Gastroesophageal sphincter (tissue), 4 donors: ENCODE measurements at regions not wholly inside any gene's neighbourhood (a gene's known extent, or its start where the extent isn't known, plus 50 kb on each side); places are given as distances from the start of the nearest gene placed in this dataset.

Source experiments
- ATAC-seq: fragments of 150-250 bp; one replicate; pipeline ENCODE4 v1.9.1; 2016; ENCODE audit warnings: mild to moderate bottlenecking, moderate library complexity
- H3K27ac ChIP-seq, 4 donors: fragments of 200-600 bp; sonication (generic) in 3 of 4; 1 replicate in 3 of 4; 2 replicates in 1 of 4; pipeline ENCODE4 v1.5.1; 2016 to 2019
- H3K27me3 ChIP-seq: fragments of 200-600 bp; sonication (generic); one replicate; pipeline ENCODE4 v1.5.1; 2019
- H3K36me3 ChIP-seq, 2 donors: fragments of 200-600 bp; sonication (generic); one replicate each; pipeline ENCODE4 v1.5.1; 2019; ENCODE audit warnings: control low read depth in 1 of 2
- H3K4me1 ChIP-seq, 3 donors: fragments of 200-600 bp; sonication (generic); 1 replicate in 2 of 3; 2 replicates in 1 of 3; pipeline ENCODE4 v1.5.1; 2016 to 2019; ENCODE audit warnings: control low read depth in 2 of 3
- H3K4me3 ChIP-seq, 2 donors: fragments of 200-600 bp; sonication (generic); one replicate each; pipeline ENCODE4 v1.5.1; 2019; ENCODE audit warnings: mild to moderate bottlenecking in 1 of 2, moderate library complexity in 1 of 2
- H3K9me3 ChIP-seq, 3 donors: fragments of 200-600 bp; sonication (generic); one replicate each; pipeline ENCODE4 v1.5.1; 2017 to 2019; ENCODE audit warnings: control low read depth in 2 of 3
- EP300 ChIP-seq: sonication (generic); formaldehyde crosslinking; IDR thresholded peaks from one replicate; pipeline ENCODE4 v1.6.1; 2017; ENCODE audit warnings: antibody characterized with exemption, mild to moderate bottlenecking
- POLR2A ChIP-seq, 2 donors: fragments of 450-650 bp; IDR thresholded peaks; one replicate each; pipeline ENCODE4 v1.6.1; 2017; ENCODE audit warnings: antibody characterized with exemption in 2 of 2, mild to moderate bottlenecking in 2 of 2, moderate library complexity in 1 of 2
- POLR2AphosphoS5 ChIP-seq: sonication (generic); formaldehyde crosslinking; IDR thresholded peaks from one replicate; pipeline ENCODE4 v1.6.1; 2017; ENCODE audit warnings: antibody characterized with exemption
- WGBS, 2 donors: methylation state at CpG; one replicate each; pipeline ENCODE4 v1.1.5; 2018; ENCODE audit warnings: low coverage in 1 of 2; 5-methylcytosine and 5-hydroxymethylcytosine counted together
- TF ChIP-seq, protein P1 (sequence below), 4 experiments: fragments of 200-600 bp in 2 of 4; fragments of 450-650 bp in 2 of 4; sonication (generic) in 1 of 4; IDR thresholded peaks; one replicate each; pipeline ENCODE4 v1.5.1; 2017 to 2019; ENCODE audit warnings: antibody characterized with exemption in 4 of 4, mild to moderate bottlenecking in 2 of 4, moderate library complexity in 2 of 4

DNA sequence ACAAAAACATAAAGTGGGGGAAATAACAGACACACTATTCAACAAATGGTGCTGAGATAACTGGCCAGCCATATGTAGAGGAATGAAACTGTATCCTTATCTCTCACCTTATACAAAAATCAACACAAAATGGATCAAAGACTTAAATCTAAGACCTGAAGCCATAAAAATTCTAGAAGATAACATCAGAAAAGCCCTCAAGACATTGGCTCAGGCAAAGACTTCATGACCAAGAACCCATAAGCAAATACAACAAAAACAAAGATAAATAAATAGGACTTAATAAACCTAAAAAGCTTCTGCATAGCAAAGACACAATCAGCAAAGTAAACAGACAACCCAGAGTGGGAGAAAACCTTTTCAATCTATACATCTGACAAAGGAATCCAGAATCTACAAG, 278.9 kb downstream of the PIK3C3 start:
- no peaks in the 10 kb centered on the region for H3K9me3 ChIP-seq
- no peak overlapping the region for H3K27ac ChIP-seq
- no peaks in the 10 kb centered on the region for H3K4me1 ChIP-seq
- H3K4me3 ChIP-seq: no peak overlapping the region
- TF ChIP-seq POLR2A (IDR thresholded peaks at IDR 0.05) (no peak), EP300 (no peak)
- TF ChIP-seq, protein P1, sequence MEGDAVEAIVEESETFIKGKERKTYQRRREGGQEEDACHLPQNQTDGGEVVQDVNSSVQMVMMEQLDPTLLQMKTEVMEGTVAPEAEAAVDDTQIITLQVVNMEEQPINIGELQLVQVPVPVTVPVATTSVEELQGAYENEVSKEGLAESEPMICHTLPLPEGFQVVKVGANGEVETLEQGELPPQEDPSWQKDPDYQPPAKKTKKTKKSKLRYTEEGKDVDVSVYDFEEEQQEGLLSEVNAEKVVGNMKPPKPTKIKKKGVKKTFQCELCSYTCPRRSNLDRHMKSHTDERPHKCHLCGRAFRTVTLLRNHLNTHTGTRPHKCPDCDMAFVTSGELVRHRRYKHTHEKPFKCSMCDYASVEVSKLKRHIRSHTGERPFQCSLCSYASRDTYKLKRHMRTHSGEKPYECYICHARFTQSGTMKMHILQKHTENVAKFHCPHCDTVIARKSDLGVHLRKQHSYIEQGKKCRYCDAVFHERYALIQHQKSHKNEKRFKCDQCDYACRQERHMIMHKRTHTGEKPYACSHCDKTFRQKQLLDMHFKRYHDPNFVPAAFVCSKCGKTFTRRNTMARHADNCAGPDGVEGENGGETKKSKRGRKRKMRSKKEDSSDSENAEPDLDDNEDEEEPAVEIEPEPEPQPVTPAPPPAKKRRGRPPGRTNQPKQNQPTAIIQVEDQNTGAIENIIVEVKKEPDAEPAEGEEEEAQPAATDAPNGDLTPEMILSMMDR (IDR thresholded peaks at IDR 0.05): no peak
- H3K27me3 ChIP-seq: no peaks in the 10 kb centered on the region
- ATAC-seq: no peak
- H3K36me3 ChIP-seq: no peaks in the 10 kb centered on the region

DNA sequence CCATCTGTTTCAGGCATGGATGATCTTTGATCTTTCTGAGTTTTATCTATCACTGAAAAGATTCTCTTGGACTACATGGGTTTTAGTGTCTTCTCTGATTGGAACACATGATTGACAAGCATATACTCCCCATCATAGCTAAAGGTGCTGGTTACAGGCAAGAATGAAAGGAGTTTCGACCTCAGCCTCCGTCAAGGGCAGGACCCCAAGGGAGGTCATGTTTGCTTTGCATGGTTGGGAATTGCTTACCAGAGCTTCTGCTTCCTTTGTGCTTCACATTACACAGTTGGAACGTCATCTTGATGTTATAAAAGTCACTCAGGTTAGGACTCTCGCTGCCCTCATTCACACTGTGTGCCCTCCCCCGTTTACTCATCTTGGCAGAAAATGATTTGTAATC, 287.7 kb downstream of the PIK3C3 start:
- Histone ChIP-seq H3K9me3 (no peaks in the 10 kb centered on the region), H3K27ac (no peak overlapping the region), H3K4me1 (no peaks in the 10 kb centered on the region), H3K36me3 (no peaks in the 10 kb centered on the region), H3K4me3 (no peak overlapping the region), H3K27me3 (no peaks in the 10 kb centered on the region)
- WGBS, 2 donors: 64 to 78% methylated on average over 3 to 5 of the region's 5 CpGs
- no peak for TF ChIP-seq EP300
- TF ChIP-seq POLR2A (IDR thresholded peaks at IDR 0.05): no peak
- ATAC-seq: no peak

DNA sequence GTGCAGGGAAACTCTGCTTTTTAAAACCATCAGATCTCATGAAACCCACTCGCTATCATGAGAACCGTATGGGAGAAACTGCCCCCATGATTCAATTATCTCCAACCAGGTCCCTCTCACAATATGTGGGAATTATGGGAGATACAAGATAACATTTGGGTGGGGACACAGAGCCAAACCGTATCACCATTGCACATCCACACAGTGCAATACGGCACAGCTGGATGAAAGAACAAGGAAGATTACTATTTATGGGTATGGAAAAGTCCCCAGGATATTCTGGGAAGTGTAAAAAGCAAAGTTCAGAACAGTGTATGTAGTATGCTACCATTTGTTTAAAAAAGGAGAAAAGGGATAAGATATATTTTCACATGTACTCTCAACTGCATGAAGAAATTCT, 290.1 kb downstream of the PIK3C3 start:
- Histone ChIP-seq H3K4me1 (no peaks in the 10 kb centered on the region), H3K27ac (no peak overlapping the region), H3K36me3 (no peaks in the 10 kb centered on the region), H3K4me3 (no peak overlapping the region), H3K27me3 (no peaks in the 10 kb centered on the region), H3K9me3 (no peaks in the 10 kb centered on the region)
- TF ChIP-seq EP300 (no peak), POLR2A (IDR thresholded peaks at IDR 0.05) (no peak)
- 81 to 92% methylated on average over 2 to 4 of the region's 4 CpGs for WGBS, 2 donors
- no peak for ATAC-seq

DNA sequence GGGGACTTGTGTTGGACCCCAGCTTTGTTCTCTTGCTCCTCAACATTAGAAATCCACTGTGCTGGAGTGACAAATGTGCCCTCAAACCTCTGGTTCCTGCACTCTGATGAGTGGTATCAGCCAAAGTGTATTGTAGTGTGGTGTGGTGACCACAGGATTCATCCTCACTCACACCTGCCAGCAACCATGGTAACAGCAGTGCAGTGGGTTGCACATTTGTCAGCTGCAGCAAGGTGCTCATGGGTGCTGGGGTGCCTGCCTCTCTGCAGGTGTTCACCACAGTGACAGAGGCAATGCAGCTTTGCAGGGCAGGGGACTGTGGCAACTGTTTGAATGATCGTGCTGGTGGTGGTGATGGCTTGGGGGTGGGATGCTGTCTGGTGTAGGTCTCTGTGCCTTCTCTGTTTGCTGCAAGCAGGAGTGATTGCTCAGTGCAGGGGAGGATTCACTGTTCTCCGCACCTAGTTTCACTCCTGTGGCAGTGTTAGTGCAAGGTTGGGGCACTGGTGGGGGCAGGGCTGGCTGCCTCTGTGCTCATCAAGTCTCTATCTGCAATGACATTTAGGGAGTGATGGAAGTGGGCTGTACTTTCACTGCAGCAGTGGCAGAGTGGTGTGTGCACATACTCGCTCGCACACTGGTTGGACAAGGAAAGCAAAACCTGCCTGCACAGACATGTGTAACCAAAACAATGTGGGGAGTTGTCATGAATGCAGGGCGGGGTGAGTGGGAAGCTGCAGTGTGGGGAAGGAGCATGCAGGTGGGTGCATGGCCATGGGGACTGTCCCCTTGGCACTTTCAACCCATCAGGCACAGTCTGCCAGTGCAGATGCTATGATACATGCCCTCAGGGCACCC, 301.1 kb downstream of the PIK3C3 start:
- 79% methylated on average over 5 of the region's 5 CpGs; no CpG with 5 or more reads in 1 of the 2 donors for WGBS, 2 donors
- TF ChIP-seq POLR2AphosphoS5: no peak
- TF ChIP-seq POLR2A (IDR thresholded peaks at IDR 0.05): no peak
- TF ChIP-seq EP300: no peak
- TF ChIP-seq, protein P1 (IDR thresholded peaks at IDR 0.05): no peak

DNA sequence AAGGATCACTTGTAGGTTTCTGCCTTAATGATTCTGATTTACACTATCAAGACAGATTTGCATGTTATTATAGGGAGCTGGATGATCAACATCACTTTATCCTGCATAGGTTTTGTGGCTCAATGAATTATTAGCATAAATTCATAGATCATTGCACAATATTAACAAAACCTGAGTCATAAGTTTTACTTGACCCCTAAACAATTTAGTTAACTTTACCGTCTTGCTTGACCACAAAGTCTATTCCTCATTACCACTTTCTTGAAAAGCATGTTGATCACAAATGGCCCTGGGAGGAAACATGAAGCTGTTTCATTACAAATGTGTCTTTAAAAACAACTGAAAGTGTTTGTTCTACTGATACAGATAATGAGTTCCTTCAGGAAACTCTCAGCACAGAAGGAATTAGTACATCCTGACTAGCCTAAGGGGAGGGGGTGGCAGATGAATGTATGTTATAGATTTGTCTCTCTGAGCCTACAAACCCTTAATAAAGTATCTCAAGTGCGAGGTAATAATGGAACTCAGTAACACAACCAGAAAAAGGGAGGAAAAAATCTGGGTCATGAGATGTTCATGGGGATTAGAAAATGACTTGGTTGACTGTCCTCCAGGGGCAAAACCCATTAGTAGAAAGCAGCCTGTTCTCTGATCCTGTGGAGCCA, 303.4 kb downstream of the PIK3C3 start:
- no peak for ATAC-seq
- TF ChIP-seq EP300 (no peak), POLR2A (IDR thresholded peaks at IDR 0.05) (no peak), POLR2AphosphoS5 (no peak)
- TF ChIP-seq, protein P1 (IDR thresholded peaks at IDR 0.05): no peak
- H3K4me3 ChIP-seq: no peak overlapping the region
- H3K36me3 ChIP-seq: no peaks in the 10 kb centered on the region
- no peak overlapping the region for H3K27ac ChIP-seq
- H3K27me3 ChIP-seq: no peaks in the 10 kb centered on the region
- WGBS, 2 donors: 69 to 79% methylated on average over 2 of the region's 2 CpGs
- H3K9me3 ChIP-seq: peaks cover 0 to 7% (median 0%) of the 10 kb centered on the region in 3 donors
- peaks cover 0 to 9% (median 4%) of the 10 kb centered on the region in 3 donors for H3K4me1 ChIP-seq

More for the DNA sequence above, 301.1 kb downstream of the PIK3C3 start:
- no peaks in the 10 kb centered on the region for H3K4me1 ChIP-seq
- H3K27ac ChIP-seq: no peak overlapping the region
- no peaks in the 10 kb centered on the region for H3K27me3 ChIP-seq
- H3K9me3 ChIP-seq: peaks cover 0 to 15% (median 0%) of the 10 kb centered on the region in 3 donors
- no peak for ATAC-seq
- H3K36me3 ChIP-seq: no peaks in the 10 kb centered on the region
- H3K4me3 ChIP-seq: no peak overlapping the region

DNA sequence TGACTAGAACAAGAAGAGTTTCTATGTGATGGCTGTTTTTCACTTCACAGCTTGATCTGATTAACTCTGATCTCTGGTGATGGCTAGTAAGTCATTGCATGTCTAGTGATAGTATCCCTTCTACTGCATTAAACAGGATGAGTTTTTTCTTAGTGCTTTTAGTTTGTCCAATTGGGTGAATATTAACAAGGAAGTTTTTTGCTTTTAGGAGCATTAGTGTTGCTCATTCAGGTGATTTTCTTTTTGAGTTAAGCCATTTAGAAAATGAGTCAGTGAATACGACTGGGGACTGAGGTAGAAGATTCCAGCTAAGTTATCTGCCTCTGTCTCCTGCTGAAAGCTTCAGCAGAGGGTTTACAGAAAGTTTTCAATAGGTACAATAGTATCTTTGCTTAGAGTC, 306.7 kb downstream of the PIK3C3 start:
- H3K36me3 ChIP-seq: no peaks in the 10 kb centered on the region
- 92 to 100% methylated on average over 1 of the region's 1 CpG for WGBS, 2 donors
- no peak for ATAC-seq
- no peak overlapping the region for H3K27ac ChIP-seq
- TF ChIP-seq, protein P1 (IDR thresholded peaks at IDR 0.05): no peak
- TF ChIP-seq POLR2AphosphoS5 (no peak), POLR2A (IDR thresholded peaks at IDR 0.05) (no peak), EP300 (no peak)
- H3K27me3 ChIP-seq: no peaks in the 10 kb centered on the region
- no peaks in the 10 kb centered on the region for H3K9me3 ChIP-seq
- H3K4me1 ChIP-seq: peaks cover 0 to 26% (median 10%) of the 10 kb centered on the region in 3 donors
- H3K4me3 ChIP-seq: no peak overlapping the region
